Psoas muscle (tissue), 7 donors: ENCODE measurements at regions not wholly inside any gene's neighbourhood (a gene's known extent, or its start where the extent isn't known, plus 50 kb on each side); places are given as distances from the start of the nearest gene placed in this dataset.

Experiments used
- ATAC-seq, 4 donors: fragments of 200-7000 bp; cut with Tn5 transposase; one replicate each; pipeline ENCODE4 v1.9.1; 2020; ENCODE audit warnings: moderate library complexity in 3 of 4, mild to moderate bottlenecking in 2 of 4
- DNase-seq, 2 donors: peaks; one replicate each; pipeline ENCODE4 v3.0.0-alpha.2; 2020
- H3K27ac ChIP-seq: fragments of 200-600 bp; one replicate; pipeline ENCODE4 v1.8.0; 2022
- H3K27me3 ChIP-seq, 3 donors: fragments of 200-600 bp in 1 of 3; one replicate each; pipeline versions ENCODE4 v1.6.1 to v1.8.0; 2013 to 2022; ENCODE audit warnings: low read length in 2 of 3, mild to moderate bottlenecking in 2 of 3, moderate library complexity in 1 of 3; ENCODE audit not compliant: insufficient read depth in 3 of 3
- H3K36me3 ChIP-seq, 2 donors: fragments of 200-600 bp in 1 of 2; one replicate each; pipeline versions ENCODE4 v1.6.1 to v1.8.0; 2013 to 2022; ENCODE audit warnings: low read depth in 1 of 2, mild to moderate bottlenecking in 1 of 2, moderate library complexity in 1 of 2; ENCODE audit not compliant: insufficient read depth in 1 of 2
- H3K4me1 ChIP-seq: fragments of 200-600 bp; one replicate; pipeline ENCODE4 v1.8.0; 2022
- H3K4me3 ChIP-seq: fragments of 200-600 bp; one replicate; pipeline ENCODE4 v1.8.0; 2022; ENCODE audit warnings: mild to moderate bottlenecking
- H3K9me3 ChIP-seq: fragments of 200-600 bp; one replicate; pipeline ENCODE4 v1.8.0; 2022
- CTCF ChIP-seq: fragments of 200-600 bp; IDR thresholded peaks from one replicate; pipeline ENCODE4 v1.8.0; 2022; ENCODE audit warnings: antibody characterized with exemption
- WGBS, 3 donors: extraction: QIAGEN DNeasy Blood & Tissue Kit; methylation state at CpG; one replicate each; pipeline versions ENCODE4 v1.1.6 to v1.1.7; 2013; 5-methylcytosine and 5-hydroxymethylcytosine counted together
- intact Hi-C, 2 donors: fragments of 100-400 bp; cut with DNase I; formaldehyde crosslinking; loops; one replicate each; pipeline versions ENCODE4 v1.11.0 to v1.14.2; 2022
- donor health status: healthy with polysubstance abuse.
- donor health status: DM: no; HTN: no; CAD: no; lungs with moderate emphysema.
- donor health status: Bipolar disorder and iron deficiency.
- donor health status: healthy.
- donor health status: DM: yes; HTN: yes; CAD: no.
- donor health status: DM: no; HTN: no; CAD: no.
- donor health status: DM: yes; HTN: yes; CAD: no.

- Histone ChIP-seq H3K4me3 (no peak overlapping the region), H3K27me3 (peaks cover 0 to 3% (median 0%) of the 10 kb centered on the region in 3 donors), H3K27ac (no peak overlapping the region), H3K36me3 (no peaks in the 10 kb centered on the region), H3K4me1 (no peaks in the 10 kb centered on the region), H3K9me3 (no peaks in the 10 kb centered on the region)
- DNase-seq = no peak
- TF ChIP-seq CTCF = no peak
- intact Hi-C loops = no loop called here
- WGBS, 3 donors = 19 to 26% (median 20%) methylated on average over 2 of the region's 2 CpGs
- ATAC-seq = no peak
Observed at GRCh38 chr20:41927189-41927588, 309.0 kb upstream of the CHD6 start.

GRCh38 chr20:41925476-41925875 lies 307.3 kb upstream of the CHD6 start:
- 59 to 62% (median 61%) methylated on average over 4 of the region's 4 CpGs for WGBS, 3 donors
- Histone ChIP-seq H3K27me3 (peaks cover 0 to 3% (median 0%) of the 10 kb centered on the region in 3 donors), H3K27ac (no peak overlapping the region), H3K36me3 (no peaks in the 10 kb centered on the region), H3K4me1 (no peaks in the 10 kb centered on the region), H3K9me3 (no peaks in the 10 kb centered on the region), H3K4me3 (no peak overlapping the region)
- ATAC-seq (no peak), DNase-seq (no peak)
- no peak for TF ChIP-seq CTCF
- intact Hi-C loops = no loop called here

GRCh38 chr20:41923624-41924023 lies 305.4 kb upstream of the CHD6 start:
- no peaks in the 10 kb centered on the region for H3K36me3 ChIP-seq
- no peaks in the 10 kb centered on the region for H3K9me3 ChIP-seq
- 46 to 50% (median 48%) methylated on average over 1 of the region's 1 CpG for WGBS, 3 donors
- no peak for TF ChIP-seq CTCF
- intact Hi-C loops = no loop called here
- H3K27me3 ChIP-seq = peaks cover 0 to 3% (median 1%) of the 10 kb centered on the region in 3 donors
- H3K4me1 ChIP-seq = no peaks in the 10 kb centered on the region
- ATAC-seq (no peak), DNase-seq (no peak)
- no peak overlapping the region for H3K4me3 ChIP-seq
- no peak overlapping the region for H3K27ac ChIP-seq

GRCh38 chr20:41913146-41913545 lies 295.0 kb upstream of the CHD6 start:
- H3K4me1 ChIP-seq = no peaks in the 10 kb centered on the region
- H3K27ac ChIP-seq = no peak overlapping the region
- no peaks in the 10 kb centered on the region for H3K9me3 ChIP-seq
- intact Hi-C loops = no loop called here
- ATAC-seq (no peak), DNase-seq (no peak)
- H3K36me3 ChIP-seq = no peaks in the 10 kb centered on the region
- no peak for TF ChIP-seq CTCF
- no peak overlapping the region for H3K4me3 ChIP-seq
- H3K27me3 ChIP-seq = no peaks in the 10 kb centered on the region

- no peaks in the 10 kb centered on the region for H3K36me3 ChIP-seq
- no peaks in the 10 kb centered on the region for H3K27me3 ChIP-seq
- ATAC-seq = no peak
- no peaks in the 10 kb centered on the region for H3K9me3 ChIP-seq
- H3K4me3 ChIP-seq = no peak overlapping the region
- H3K27ac ChIP-seq = no peak overlapping the region
- H3K4me1 ChIP-seq = no peaks in the 10 kb centered on the region
- TF ChIP-seq CTCF = no peak
- intact Hi-C loops = no loop called here
- no peak for DNase-seq
- WGBS, 3 donors = 76 to 84% (median 82%) methylated on average over 1 of the region's 1 CpG
Observed at GRCh38 chr20:41910558-41910957, 292.4 kb upstream of the CHD6 start.
